Esophagus muscularis mucosa (tissue), 3 donors: ENCODE measurements at regions not wholly inside any gene's neighbourhood (a gene's known extent, or its start where the extent isn't known, plus 50 kb on each side); places are given as distances from the start of the nearest gene placed in this dataset.

Experiments used
- CTCF ChIP-seq, 3 experiments: fragments of 200-600 bp in 2 of 3; fragments of 450-650 bp in 1 of 3; sonication (generic) in 2 of 3; IDR thresholded peaks; one replicate each; pipeline ENCODE4 v1.5.1; 2017 to 2019; ENCODE audit warnings: antibody characterized with exemption in 3 of 3, mild to moderate bottlenecking in 2 of 3, moderate library complexity in 1 of 3
- POLR2A ChIP-seq: fragments of 450-650 bp; IDR thresholded peaks from one replicate; pipeline ENCODE4 v1.6.1; 2017; ENCODE audit warnings: antibody characterized with exemption, moderate library complexity, mild to moderate bottlenecking, low read depth

GRCh38 chr20:2240835-2241234 is 55.0 kb upstream of the TGM3 start:
- TF ChIP-seq CTCF (IDR thresholded peaks at IDR 0.05) (no peak), POLR2A (no peak)
